ENCODE measurements at regions not wholly inside any gene's neighbourhood (a gene's known extent, or its start where the extent isn't known, plus 50 kb on each side); places are given as distances from the start of the nearest gene placed in this dataset.

DNA sequence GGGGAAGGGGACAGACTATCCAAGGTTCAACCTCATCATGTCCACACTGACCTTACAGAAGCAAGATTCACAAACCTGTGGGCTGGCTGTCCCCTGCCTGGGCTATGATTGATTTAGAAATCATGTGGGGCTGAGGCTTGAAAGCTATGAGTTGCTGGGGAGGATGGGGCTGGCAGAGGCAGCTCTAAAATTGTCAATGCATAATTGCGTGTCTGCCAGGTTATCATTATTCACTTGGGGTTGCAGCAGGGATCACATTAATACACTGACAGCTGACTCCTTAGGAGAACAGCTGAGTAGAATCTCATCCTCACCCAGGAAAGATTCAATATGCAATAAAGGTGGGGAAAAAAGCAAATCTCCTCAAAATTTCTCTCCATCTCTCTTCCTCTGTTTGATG lies 866.3 kb downstream of the CCSER2 start:
- in situ Hi-C loops (cut with HindIII; ENCODE audit: low pct_ligation_motif_present, low sequenced_read_pairs): no loop called here
- H3K4me3 ChIP-seq (ENCODE audit: low read depth, low read length): no peak overlapping the region
- H3K36me3 ChIP-seq (replicated peaks): no peaks in the 10 kb centered on the region
- no peak overlapping the region for H3K27ac ChIP-seq
- TF ChIP-seq, protein P1, sequence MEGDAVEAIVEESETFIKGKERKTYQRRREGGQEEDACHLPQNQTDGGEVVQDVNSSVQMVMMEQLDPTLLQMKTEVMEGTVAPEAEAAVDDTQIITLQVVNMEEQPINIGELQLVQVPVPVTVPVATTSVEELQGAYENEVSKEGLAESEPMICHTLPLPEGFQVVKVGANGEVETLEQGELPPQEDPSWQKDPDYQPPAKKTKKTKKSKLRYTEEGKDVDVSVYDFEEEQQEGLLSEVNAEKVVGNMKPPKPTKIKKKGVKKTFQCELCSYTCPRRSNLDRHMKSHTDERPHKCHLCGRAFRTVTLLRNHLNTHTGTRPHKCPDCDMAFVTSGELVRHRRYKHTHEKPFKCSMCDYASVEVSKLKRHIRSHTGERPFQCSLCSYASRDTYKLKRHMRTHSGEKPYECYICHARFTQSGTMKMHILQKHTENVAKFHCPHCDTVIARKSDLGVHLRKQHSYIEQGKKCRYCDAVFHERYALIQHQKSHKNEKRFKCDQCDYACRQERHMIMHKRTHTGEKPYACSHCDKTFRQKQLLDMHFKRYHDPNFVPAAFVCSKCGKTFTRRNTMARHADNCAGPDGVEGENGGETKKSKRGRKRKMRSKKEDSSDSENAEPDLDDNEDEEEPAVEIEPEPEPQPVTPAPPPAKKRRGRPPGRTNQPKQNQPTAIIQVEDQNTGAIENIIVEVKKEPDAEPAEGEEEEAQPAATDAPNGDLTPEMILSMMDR (IDR thresholded peaks at IDR 0.05; ENCODE audit: low read depth, low read length, missing control alignments): no peak
- no peak for DNase-seq
- no peaks in the 10 kb centered on the region for H3K27me3 ChIP-seq (replicated peaks)

- TF ChIP-seq, protein P1 (IDR thresholded peaks at IDR 0.05; ENCODE audit: low read depth, low read length, missing control alignments): no peak
- in situ Hi-C loops (cut with HindIII; ENCODE audit: low pct_ligation_motif_present, low sequenced_read_pairs): no loop called here
- no peak overlapping the region for H3K27ac ChIP-seq
- H3K36me3 ChIP-seq (replicated peaks): no peaks in the 10 kb centered on the region
- DNase-seq: no peak
- H3K27me3 ChIP-seq (replicated peaks): no peaks in the 10 kb centered on the region
- H3K4me3 ChIP-seq (ENCODE audit: low read depth, low read length): no peak overlapping the region
Measured at GRCh38 chr10:85195596-85195995, 867.2 kb downstream of the CCSER2 start.

GRCh38 chr10:85204814-85205213 lies 876.4 kb downstream of the CCSER2 start:
- in situ Hi-C loops (cut with HindIII; ENCODE audit: low pct_ligation_motif_present, low sequenced_read_pairs): no loop called here

GRCh38 chr10:85212526-85212925 lies 884.1 kb downstream of the CCSER2 start:
- H3K27me3 ChIP-seq (replicated peaks): no peaks in the 10 kb centered on the region
- H3K36me3 ChIP-seq (replicated peaks): no peaks in the 10 kb centered on the region
- no peak overlapping the region for H3K27ac ChIP-seq
- TF ChIP-seq, protein P1 (IDR thresholded peaks at IDR 0.05; ENCODE audit: low read depth, low read length, missing control alignments): no peak
- no peak for DNase-seq
- H3K4me3 ChIP-seq (ENCODE audit: low read depth, low read length): no peak overlapping the region
- in situ Hi-C loops (cut with HindIII; ENCODE audit: low pct_ligation_motif_present, low sequenced_read_pairs): no loop called here

More at GRCh38 chr10:85204814-85205213, 876.4 kb downstream of the CCSER2 start:
- Histone ChIP-seq H3K4me3 (ENCODE audit: low read depth, low read length) (no peak overlapping the region), H3K36me3 (replicated peaks) (no peaks in the 10 kb centered on the region), H3K27me3 (replicated peaks) (no peaks in the 10 kb centered on the region), H3K27ac (no peak overlapping the region)
- DNase-seq: no peak
- TF ChIP-seq, protein P1 (IDR thresholded peaks at IDR 0.05; ENCODE audit: low read depth, low read length, missing control alignments): no peak

DNA sequence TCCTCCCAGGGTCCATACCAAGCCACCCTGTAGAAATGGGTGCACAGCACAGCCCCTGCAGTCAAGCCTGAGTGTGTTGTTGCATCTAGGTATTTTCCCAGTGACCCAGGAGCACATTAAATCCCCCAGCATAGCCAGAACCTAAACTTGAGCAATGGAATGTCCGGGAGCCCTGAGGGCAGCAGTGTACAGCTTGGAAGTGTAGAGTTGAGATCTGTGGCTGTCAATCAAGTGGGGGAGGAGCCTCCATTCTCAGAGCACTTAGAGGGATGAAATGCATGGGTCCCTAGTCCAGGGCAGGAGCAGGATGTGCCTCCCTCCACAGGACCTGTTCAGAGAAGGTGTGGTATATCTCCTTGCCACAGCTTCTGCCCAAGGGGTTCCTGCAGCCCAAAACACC lies 885.1 kb downstream of the CCSER2 start:
- no peak overlapping the region for H3K4me3 ChIP-seq (ENCODE audit: low read depth, low read length)
- no peak for DNase-seq
- no peaks in the 10 kb centered on the region for H3K27me3 ChIP-seq (replicated peaks)
- no peaks in the 10 kb centered on the region for H3K36me3 ChIP-seq (replicated peaks)
- H3K27ac ChIP-seq: no peak overlapping the region
- in situ Hi-C loops (cut with HindIII; ENCODE audit: low pct_ligation_motif_present, low sequenced_read_pairs): no loop called here
- TF ChIP-seq, protein P1 (IDR thresholded peaks at IDR 0.05; ENCODE audit: low read depth, low read length, missing control alignments): no peak

DNA sequence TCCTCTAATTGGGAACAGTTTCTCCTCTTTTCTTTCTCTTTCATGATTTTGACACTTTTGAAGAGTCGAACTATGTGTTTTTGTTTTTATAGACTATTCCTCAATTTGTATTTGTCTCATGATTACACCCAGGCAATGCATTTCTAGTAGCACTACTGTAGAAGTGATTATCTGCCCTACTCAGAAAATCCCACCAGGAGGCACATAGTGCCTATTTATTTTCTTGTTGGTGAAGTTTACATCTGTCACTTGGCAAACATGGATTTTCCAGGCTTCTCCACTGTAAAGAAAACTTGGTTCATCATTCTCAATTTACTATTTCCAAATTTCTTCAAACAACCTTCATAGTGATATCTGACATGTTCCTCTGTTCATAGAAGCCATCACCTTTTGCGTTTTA lies 893.9 kb downstream of the CCSER2 start:
- no peak for DNase-seq
- TF ChIP-seq, protein P1 (IDR thresholded peaks at IDR 0.05; ENCODE audit: low read depth, low read length, missing control alignments): no peak
- H3K4me3 ChIP-seq (ENCODE audit: low read depth, low read length): no peak overlapping the region
- in situ Hi-C loops (cut with HindIII; ENCODE audit: low pct_ligation_motif_present, low sequenced_read_pairs): no loop called here
- H3K27me3 ChIP-seq (replicated peaks): no peaks in the 10 kb centered on the region
- H3K36me3 ChIP-seq (replicated peaks): no peaks in the 10 kb centered on the region
- H3K27ac ChIP-seq: no peak overlapping the region
